SK-N-SH (cell line): ENCODE measurements at regions not wholly inside any gene's neighbourhood (a gene's known extent, or its start where the extent isn't known, plus 50 kb on each side); places are given as distances from the start of the nearest gene placed in this dataset.

Experiments
- CTCF ChIA-PET: fragments of 300-600, 350-600 bp; formaldehyde crosslinking; extraction: SDS; loops from one replicate; lab custom pipeline; 2021; lab: Yijun Ruan, JAX
- POLR2A ChIA-PET: fragments of 350-600 bp; sonication (Branson Sonifier 250); formaldehyde crosslinking; extraction: SDS; loops from one replicate; lab custom pipeline; 2020; ENCODE audit warnings: antibody characterized with exemption, inconsistent platforms; lab: Yijun Ruan, JAX
- DNase-seq: peaks from one replicate; pipeline ENCODE4 v3.0.0; 2012
- H2AFZ ChIP-seq: fragments of 200-600 bp; sonication (generic); 2 replicates; pipeline ENCODE4 v1.8.1; 2016; ENCODE audit warnings: antibody characterized with exemption, mild to moderate bottlenecking, low read depth
- H3F3A ChIP-seq: fragments of 200-600 bp; sonication (generic); replicated peaks from 2 replicates; pipeline ENCODE3; 2016; ENCODE audit warnings: antibody characterized with exemption, mild to moderate bottlenecking; ENCODE audit not compliant: insufficient read depth
- H3K27ac ChIP-seq, 2 experiments: fragments of 200-500 bp in 1 of 2; fragments of 200-600 bp in 1 of 2; sonication (Bioruptor generic) in 1 of 2; sonication (generic), shearing (Covaris generic) in 1 of 2; 2 replicates each; pipeline versions ENCODE4 v1.5.1 to v1.6.1; 2014 to 2016; ENCODE audit warnings: low read depth in 2 of 2, inconsistent platforms in 1 of 2, low read length in 1 of 2, mild to moderate bottlenecking in 1 of 2, mixed read lengths in 1 of 2
- H3K27me3 ChIP-seq: fragments of 200-600 bp; sonication (generic), shearing (Covaris generic); 2 replicates; pipeline ENCODE4 v1.6.1; 2016; ENCODE audit warnings: mixed run types; ENCODE audit not compliant: insufficient read depth
- H3K36me3 ChIP-seq, 2 experiments: fragments of 200-500 bp in 1 of 2; fragments of 200-600 bp in 1 of 2; sonication (Bioruptor generic) in 1 of 2; sonication (generic) in 1 of 2; replicated peaks in 1 of 2; 2 replicates each; pipeline versions ENCODE3 to v1.5.1; 2014 to 2016; ENCODE audit warnings: low read length in 1 of 2, mild to moderate bottlenecking in 1 of 2; ENCODE audit not compliant: insufficient read depth in 2 of 2, control insufficient read depth in 1 of 2
- H3K4me1 ChIP-seq, 2 experiments: fragments of 200-500 bp in 1 of 2; fragments of 200-600 bp in 1 of 2; sonication (Bioruptor generic) in 1 of 2; sonication (generic), shearing (Covaris generic) in 1 of 2; 2 replicates each; pipeline versions ENCODE4 v1.5.1 to v1.6.1; 2014 to 2016; ENCODE audit warnings: low read depth in 1 of 2, low read length in 1 of 2, mixed run types in 1 of 2; ENCODE audit not compliant: insufficient read depth in 2 of 2, control insufficient read depth in 1 of 2
- H3K4me2 ChIP-seq: fragments of 200-600 bp; sonication (generic), shearing (Covaris generic); 2 replicates; pipeline ENCODE4 v1.6.1; 2017; ENCODE audit warnings: mixed run types
- H3K4me3 ChIP-seq, 2 experiments: fragments of 200-500 bp in 1 of 2; fragments of 200-600 bp in 1 of 2; sonication (Bioruptor generic) in 1 of 2; sonication (generic), shearing (Covaris generic) in 1 of 2; 2 replicates each; pipeline versions ENCODE4 v1.5.1 to v1.8.1; 2014 to 2016; ENCODE audit warnings: low read depth in 2 of 2, inconsistent platforms in 1 of 2, low read length in 1 of 2, mild to moderate bottlenecking in 1 of 2, mixed read lengths in 1 of 2, moderate library complexity in 1 of 2
- H3K79me2 ChIP-seq: fragments of 200-600 bp; sonication (generic); 2 replicates; pipeline ENCODE4 v1.8.1; 2017; ENCODE audit warnings: mild to moderate bottlenecking; ENCODE audit not compliant: insufficient read depth
- H3K9ac ChIP-seq: fragments of 200-600 bp; sonication (generic); 2 replicates; pipeline ENCODE4 v1.6.1; 2017; ENCODE audit warnings: mixed run types
- H3K9me2 ChIP-seq: fragments of 200-600 bp; sonication (generic); 2 replicates; pipeline ENCODE4 v1.6.1; 2017; ENCODE audit warnings: mixed run types
- H3K9me3 ChIP-seq: fragments of 200-600 bp; sonication (generic); 2 replicates; pipeline ENCODE4 v1.6.1; 2017; ENCODE audit warnings: mixed run types, mild to moderate bottlenecking, moderate library complexity
- H4K20me1 ChIP-seq: fragments of 200-600 bp; sonication (generic); 2 replicates; pipeline ENCODE4 v1.6.1; 2017; ENCODE audit warnings: mild to moderate bottlenecking, mixed run types; ENCODE audit not compliant: insufficient read depth
- CTCF ChIP-seq: fragments of 200-600 bp; sonication (generic); IDR thresholded peaks from 2 replicates; pipeline ENCODE4 v1.6.1; 2017; ENCODE audit warnings: antibody characterized with exemption, mild to moderate bottlenecking, moderate library complexity
- FOXM1 ChIP-seq: IDR thresholded peaks from 2 replicates; pipeline ENCODE4 v1.4.0; 2012; ENCODE audit warnings: low read depth, mild to moderate bottlenecking
- GABPA ChIP-seq: IDR thresholded peaks from 2 replicates; pipeline ENCODE4 v1.4.0; 2012; ENCODE audit warnings: low read depth, mild to moderate bottlenecking
- GATA2 ChIP-seq: sonication (generic); formaldehyde crosslinking; IDR thresholded peaks from 2 replicates; pipeline ENCODE4 v1.5.0; 2020; ENCODE audit warnings: mild to moderate bottlenecking, missing genetic modification reagents
- MAX ChIP-seq: IDR thresholded peaks from 2 replicates; pipeline ENCODE4 v1.4.0; 2012; ENCODE audit warnings: low read depth
- MXI1 ChIP-seq: IDR thresholded peaks from 2 replicates; pipeline ENCODE4 v1.6.1; 2012; ENCODE audit warnings: mild to moderate bottlenecking, low read depth, low read length, improper control_type of control experiment
- NFIC ChIP-seq: IDR thresholded peaks from 2 replicates; pipeline ENCODE4 v1.4.0; 2012; ENCODE audit warnings: borderline replicate concordance
- PBX3 ChIP-seq: IDR thresholded peaks from 2 replicates; pipeline ENCODE4; 2012
- RAD21 ChIP-seq: IDR thresholded peaks from 2 replicates; pipeline ENCODE4 v1.6.1; 2012; ENCODE audit warnings: mild to moderate bottlenecking, low read length
- RFX5 ChIP-seq: IDR thresholded peaks from 2 replicates; pipeline ENCODE4 v1.6.1; 2012; ENCODE audit warnings: mild to moderate bottlenecking, improper control_type of control experiment, low read length
- SIN3A ChIP-seq: IDR thresholded peaks from 2 replicates; pipeline ENCODE4 v1.6.1; 2012; ENCODE audit warnings: low read depth, mild to moderate bottlenecking, low read length, moderate library complexity, borderline replicate concordance
- SMC3 ChIP-seq: IDR thresholded peaks from 2 replicates; pipeline ENCODE4 v1.6.1; 2012; ENCODE audit warnings: low read depth, low read length, improper control_type of control experiment
- TAF1 ChIP-seq: IDR thresholded peaks from 2 replicates; pipeline ENCODE4 v1.6.1; 2012; ENCODE audit warnings: low read depth, mild to moderate bottlenecking, low read length, moderate library complexity, borderline replicate concordance
- TCF12 ChIP-seq: IDR thresholded peaks from 2 replicates; pipeline ENCODE4 v1.4.0; 2012
- USF1 ChIP-seq: IDR thresholded peaks from 2 replicates; pipeline ENCODE4 v1.4.0; 2012; ENCODE audit warnings: low read depth, borderline replicate concordance
- USF2 ChIP-seq: fragments of 150-350 bp; IDR thresholded peaks from 2 replicates; pipeline ENCODE4 v1.6.1; 2017; ENCODE audit warnings: antibody characterized with exemption, low read length, low read depth, borderline replicate concordance
- WGBS: methylation state at CpG from one replicate; pipeline ENCODE4 v1.1.6; 2017; ENCODE audit warnings: low lambda C conversion rate; 5-methylcytosine and 5-hydroxymethylcytosine counted together

- H4K20me1 ChIP-seq = no peaks in the 10 kb centered on the region
- POLR2A ChIA-PET = no interaction called here
- no peaks in the 10 kb centered on the region for H3K27me3 ChIP-seq
- H3K9ac ChIP-seq = no peak overlapping the region
- no peak overlapping the region for H3K27ac ChIP-seq
- H3K4me1 ChIP-seq = no peaks in the 10 kb centered on the region; a peak in 1 of 4 replicates
- no peaks in the 10 kb centered on the region for H3K9me3 ChIP-seq
- H3F3A ChIP-seq = no peaks in the 10 kb centered on the region
- H3K36me3 ChIP-seq = no peaks in the 10 kb centered on the region
- no peak overlapping the region for H3K4me2 ChIP-seq
- no peaks in the 10 kb centered on the region for H3K9me2 ChIP-seq
- no peak overlapping the region for H2AFZ ChIP-seq
- no peaks in the 10 kb centered on the region for H3K79me2 ChIP-seq
- CTCF ChIA-PET = no interaction called here
- TF ChIP-seq TAF1 (no peak), CTCF (no peak), RAD21 (no peak), RFX5 (no peak), NFIC (no peak), USF1 (no peak), TCF12 (no peak), MXI1 (no peak), GATA2 (CRISPR knock-in tag) (no peak), SIN3A (no peak), SMC3 (no peak), GABPA (no peak), USF2 (no peak), PBX3 (no peak)
- 0% methylated on average over 2 of the region's 2 CpGs for WGBS
- no peak overlapping the region for H3K4me3 ChIP-seq
- DNase-seq = no peak
These were observed 370.1 kb upstream of the PRKCQ start for GRCh38 chr10:6950133-6950532.

- no peak overlapping the region for H3K4me3 ChIP-seq
- no peak for TF ChIP-seq FOXM1
- no peak for TF ChIP-seq NFIC
- no peak for TF ChIP-seq RAD21
- no peak for TF ChIP-seq MXI1
- no peak for TF ChIP-seq GABPA
- no peak for TF ChIP-seq MAX
- H3K4me2 ChIP-seq = no peak overlapping the region
- DNase-seq = no peak
- no peaks in the 10 kb centered on the region for H3K4me1 ChIP-seq
- H3K27me3 ChIP-seq = no peaks in the 10 kb centered on the region
- no peaks in the 10 kb centered on the region for H3K79me2 ChIP-seq
- H3K9me3 ChIP-seq = no peaks in the 10 kb centered on the region
- no peaks in the 10 kb centered on the region for H4K20me1 ChIP-seq
- no peaks in the 10 kb centered on the region for H3K36me3 ChIP-seq
- ChIA-PET POLR2A (no interaction called here), CTCF (no interaction called here)
- 11% methylated on average over 4 of the region's 4 CpGs for WGBS
- H3K9ac ChIP-seq = no peak overlapping the region
- H3K9me2 ChIP-seq = no peaks in the 10 kb centered on the region
- H3F3A ChIP-seq = no peaks in the 10 kb centered on the region
- H2AFZ ChIP-seq = no peak overlapping the region
- no peak overlapping the region for H3K27ac ChIP-seq
These were observed 364.4 kb upstream of the PRKCQ start for GRCh38 chr10:6944436-6944835.
